A673 (cell line): ENCODE measurements at regions not wholly inside any gene's neighbourhood (a gene's known extent, or its start where the extent isn't known, plus 50 kb on each side); places are given as distances from the start of the nearest gene placed in this dataset.

Experiments used
- EZH2 ChIP-seq: fragments of 200-600 bp; sonication (generic); IDR thresholded peaks from 2 replicates; pipeline ENCODE4 v1.6.1; 2017; ENCODE audit warnings: borderline replicate concordance, low read depth, mild to moderate bottlenecking, mixed read lengths, antibody characterized with exemption, low read length; ENCODE audit not compliant: poor library complexity, severe bottlenecking
- TF ChIP-seq, protein P1 (sequence below): fragments of 300-800, 200-600 bp; sonication (generic); conservative IDR thresholded peaks from 2 replicates; pipeline ENCODE4 v1.5.1; 2017; ENCODE audit warnings: low read depth, mild to moderate bottlenecking, antibody characterized with exemption, low read length, moderate library complexity, mixed read lengths

DNA sequence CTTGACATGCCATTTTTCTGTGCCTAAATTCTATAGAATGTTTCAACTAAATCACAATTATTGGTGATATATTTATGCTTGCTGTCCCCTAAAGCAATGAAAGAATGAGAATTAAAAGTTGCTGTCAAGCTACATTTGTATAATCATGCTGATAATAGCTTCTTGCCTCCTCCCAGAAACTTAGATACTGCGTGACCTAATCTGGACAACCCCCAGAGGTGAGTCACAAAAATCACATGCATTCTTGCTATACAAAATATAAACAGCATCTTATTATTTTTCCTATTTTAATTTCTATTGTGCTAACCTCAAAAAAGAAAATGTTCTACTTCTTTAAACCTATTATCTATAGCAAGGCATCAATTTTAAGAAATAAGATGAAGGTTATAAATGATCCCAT is 995.8 kb upstream of the ACO1 start:
- TF ChIP-seq, protein P1, sequence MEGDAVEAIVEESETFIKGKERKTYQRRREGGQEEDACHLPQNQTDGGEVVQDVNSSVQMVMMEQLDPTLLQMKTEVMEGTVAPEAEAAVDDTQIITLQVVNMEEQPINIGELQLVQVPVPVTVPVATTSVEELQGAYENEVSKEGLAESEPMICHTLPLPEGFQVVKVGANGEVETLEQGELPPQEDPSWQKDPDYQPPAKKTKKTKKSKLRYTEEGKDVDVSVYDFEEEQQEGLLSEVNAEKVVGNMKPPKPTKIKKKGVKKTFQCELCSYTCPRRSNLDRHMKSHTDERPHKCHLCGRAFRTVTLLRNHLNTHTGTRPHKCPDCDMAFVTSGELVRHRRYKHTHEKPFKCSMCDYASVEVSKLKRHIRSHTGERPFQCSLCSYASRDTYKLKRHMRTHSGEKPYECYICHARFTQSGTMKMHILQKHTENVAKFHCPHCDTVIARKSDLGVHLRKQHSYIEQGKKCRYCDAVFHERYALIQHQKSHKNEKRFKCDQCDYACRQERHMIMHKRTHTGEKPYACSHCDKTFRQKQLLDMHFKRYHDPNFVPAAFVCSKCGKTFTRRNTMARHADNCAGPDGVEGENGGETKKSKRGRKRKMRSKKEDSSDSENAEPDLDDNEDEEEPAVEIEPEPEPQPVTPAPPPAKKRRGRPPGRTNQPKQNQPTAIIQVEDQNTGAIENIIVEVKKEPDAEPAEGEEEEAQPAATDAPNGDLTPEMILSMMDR: no peak
- no peak for TF ChIP-seq EZH2
